ENCODE measurements at regions not wholly inside any gene's neighbourhood (a gene's known extent, or its start where the extent isn't known, plus 50 kb on each side); places are given as distances from the start of the nearest gene placed in this dataset.
"Not testable (repeated sequence)": the region's sequence is repeated elsewhere in the genome, so short reads cannot be mapped to it uniquely, and the experiment has no call there.

- not testable (repeated sequence) for DNase-seq (ENCODE audit: low read depth, low spot score)
These were observed 1472.2 kb downstream of the FOXD4L5 start for GRCh38 chr9:63812822-63813221.

GRCh38 chr9:63804205-63804604, 1480.8 kb downstream of the FOXD4L5 start:
- not testable (repeated sequence) for DNase-seq (ENCODE audit: low read depth, low spot score)

GRCh38 chr9:63794081-63794685, 1490.8 kb downstream of the FOXD4L5 start:
- DNase-seq (ENCODE audit: low read depth, low spot score) = not testable (repeated sequence)

- not testable (repeated sequence) for DNase-seq (ENCODE audit: low read depth, low spot score)
These were observed 1497.6 kb downstream of the FOXD4L5 start for GRCh38 chr9:63787454-63787853.

GRCh38 chr9:63785059-63785458, 1500.0 kb downstream of the FOXD4L5 start:
- not testable (repeated sequence) for DNase-seq (ENCODE audit: low read depth, low spot score)

GRCh38 chr9:63784421-63784820, 1500.6 kb downstream of the FOXD4L5 start:
- not testable (repeated sequence) for DNase-seq (ENCODE audit: low read depth, low spot score)

- DNase-seq (ENCODE audit: low read depth, low spot score) = not testable (repeated sequence)
These were observed 1503.1 kb downstream of the FOXD4L5 start for GRCh38 chr9:63781817-63782439.

GRCh38 chr9:63781390-63781789, 1503.6 kb downstream of the FOXD4L5 start:
- not testable (repeated sequence) for DNase-seq (ENCODE audit: low read depth, low spot score)

- DNase-seq (ENCODE audit: low read depth, low spot score) = not testable (repeated sequence)
These were observed 1508.8 kb downstream of the FOXD4L5 start for GRCh38 chr9:63776220-63776619.

GRCh38 chr9:63775092-63775426, 1510.0 kb downstream of the FOXD4L5 start:
- not testable (repeated sequence) for DNase-seq (ENCODE audit: low read depth, low spot score)

GRCh38 chr9:63774369-63775091, 1510.5 kb downstream of the FOXD4L5 start:
- not testable (repeated sequence) for DNase-seq (ENCODE audit: low read depth, low spot score)

GRCh38 chr9:63762230-63762629, 1522.8 kb downstream of the FOXD4L5 start:
- DNase-seq (ENCODE audit: low read depth, low spot score) = not testable (repeated sequence)

GRCh38 chr9:63729021-63729420, 1556.0 kb downstream of the FOXD4L5 start:
- DNase-seq (ENCODE audit: low read depth, low spot score) = not testable (repeated sequence)

GRCh38 chr9:63728287-63728686, 1556.7 kb downstream of the FOXD4L5 start:
- no peak for DNase-seq (ENCODE audit: low read depth, low spot score)

GRCh38 chr9:63708285-63708684, 1576.7 kb downstream of the FOXD4L5 start:
- DNase-seq (ENCODE audit: low read depth, low spot score) = not testable (repeated sequence)

GRCh38 chr9:63704456-63704855, 1580.6 kb downstream of the FOXD4L5 start:
- DNase-seq (ENCODE audit: low read depth, low spot score) = not testable (repeated sequence)

GRCh38 chr9:63703670-63704069, 1581.3 kb downstream of the FOXD4L5 start:
- peak; percentile 5 for DNase-seq (ENCODE audit: low read depth, low spot score)

- DNase-seq (ENCODE audit: low read depth, low spot score) = not testable (repeated sequence)
These were observed 1581.8 kb downstream of the FOXD4L5 start for GRCh38 chr9:63703138-63703665.

All from brain pericyte (primary cell).